Retinal pigment epithelial cell (primary cell): ENCODE measurements at regions not wholly inside any gene's neighbourhood (a gene's known extent, or its start where the extent isn't known, plus 50 kb on each side); places are given as distances from the start of the nearest gene placed in this dataset.
"Not testable (repeated sequence)": the region's sequence is repeated elsewhere in the genome, so short reads cannot be mapped to it uniquely, and the experiment has no call there.

Source experiments
- DNase-seq: peaks from one replicate; pipeline ENCODE4 v3.0.0-alpha.2; 2010; ENCODE audit warnings: low read depth
- H3K4me3 ChIP-seq: 2 replicates; pipeline ENCODE4 v1.5.1; 2011; ENCODE audit warnings: mild to moderate bottlenecking, low read length, control low read depth, moderate library complexity
- TF ChIP-seq, protein P1 (sequence below): conservative IDR thresholded peaks from 2 replicates; pipeline ENCODE4 v1.5.1; 2011; ENCODE audit warnings: low read depth, low read length, control low read depth, inconsistent platforms

DNA sequence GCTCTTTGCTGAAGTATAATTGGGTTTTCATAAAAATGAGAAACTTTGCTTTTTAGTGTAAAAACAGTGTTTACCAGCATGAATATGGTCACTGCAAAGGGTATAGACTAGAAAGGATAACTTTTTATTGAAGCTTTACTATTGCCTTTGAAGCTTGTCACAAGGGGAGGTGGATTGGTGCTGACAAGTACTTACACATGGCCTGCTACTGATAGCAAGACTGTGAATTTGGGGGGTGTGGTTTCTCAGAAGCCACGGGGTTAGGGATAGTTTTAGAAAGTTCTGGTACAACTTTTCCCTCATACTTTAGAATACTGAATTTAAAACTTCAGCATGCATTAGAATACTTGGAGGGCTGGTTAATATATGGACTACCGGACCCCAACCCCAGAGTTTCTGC lies 294.1 kb downstream of the SOCS6 start:
- TF ChIP-seq, protein P1, sequence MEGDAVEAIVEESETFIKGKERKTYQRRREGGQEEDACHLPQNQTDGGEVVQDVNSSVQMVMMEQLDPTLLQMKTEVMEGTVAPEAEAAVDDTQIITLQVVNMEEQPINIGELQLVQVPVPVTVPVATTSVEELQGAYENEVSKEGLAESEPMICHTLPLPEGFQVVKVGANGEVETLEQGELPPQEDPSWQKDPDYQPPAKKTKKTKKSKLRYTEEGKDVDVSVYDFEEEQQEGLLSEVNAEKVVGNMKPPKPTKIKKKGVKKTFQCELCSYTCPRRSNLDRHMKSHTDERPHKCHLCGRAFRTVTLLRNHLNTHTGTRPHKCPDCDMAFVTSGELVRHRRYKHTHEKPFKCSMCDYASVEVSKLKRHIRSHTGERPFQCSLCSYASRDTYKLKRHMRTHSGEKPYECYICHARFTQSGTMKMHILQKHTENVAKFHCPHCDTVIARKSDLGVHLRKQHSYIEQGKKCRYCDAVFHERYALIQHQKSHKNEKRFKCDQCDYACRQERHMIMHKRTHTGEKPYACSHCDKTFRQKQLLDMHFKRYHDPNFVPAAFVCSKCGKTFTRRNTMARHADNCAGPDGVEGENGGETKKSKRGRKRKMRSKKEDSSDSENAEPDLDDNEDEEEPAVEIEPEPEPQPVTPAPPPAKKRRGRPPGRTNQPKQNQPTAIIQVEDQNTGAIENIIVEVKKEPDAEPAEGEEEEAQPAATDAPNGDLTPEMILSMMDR: no peak
- no peak overlapping the region for H3K4me3 ChIP-seq
- no peak for DNase-seq

DNA sequence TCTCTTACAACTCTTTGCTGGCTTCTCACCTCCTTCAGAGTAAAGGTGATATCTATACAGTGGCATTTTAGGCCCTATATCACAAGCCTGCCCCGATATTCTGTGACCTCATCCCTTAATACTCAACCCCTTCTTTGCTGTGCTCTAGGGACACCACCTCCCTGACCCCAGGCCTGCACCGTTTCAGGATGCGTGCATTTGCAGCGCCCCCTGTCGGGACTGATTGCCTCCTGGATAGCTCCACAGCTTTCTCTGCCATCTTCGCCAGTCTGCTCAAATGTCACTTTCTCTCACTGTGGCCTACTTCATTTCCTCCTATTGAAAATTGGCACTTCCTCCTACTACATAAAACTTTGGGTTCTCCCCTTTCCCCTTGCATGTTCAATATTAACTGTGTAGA lies 289.6 kb downstream of the SOCS6 start:
- H3K4me3 ChIP-seq: no peak overlapping the region
- TF ChIP-seq, protein P1: peak; percentile 25
- DNase-seq: no peak

- DNase-seq: no peak
- TF ChIP-seq, protein P1: no peak
- no peak overlapping the region for H3K4me3 ChIP-seq
Observed at GRCh38 chr18:70577023-70577420, 288.2 kb downstream of the SOCS6 start.

DNA sequence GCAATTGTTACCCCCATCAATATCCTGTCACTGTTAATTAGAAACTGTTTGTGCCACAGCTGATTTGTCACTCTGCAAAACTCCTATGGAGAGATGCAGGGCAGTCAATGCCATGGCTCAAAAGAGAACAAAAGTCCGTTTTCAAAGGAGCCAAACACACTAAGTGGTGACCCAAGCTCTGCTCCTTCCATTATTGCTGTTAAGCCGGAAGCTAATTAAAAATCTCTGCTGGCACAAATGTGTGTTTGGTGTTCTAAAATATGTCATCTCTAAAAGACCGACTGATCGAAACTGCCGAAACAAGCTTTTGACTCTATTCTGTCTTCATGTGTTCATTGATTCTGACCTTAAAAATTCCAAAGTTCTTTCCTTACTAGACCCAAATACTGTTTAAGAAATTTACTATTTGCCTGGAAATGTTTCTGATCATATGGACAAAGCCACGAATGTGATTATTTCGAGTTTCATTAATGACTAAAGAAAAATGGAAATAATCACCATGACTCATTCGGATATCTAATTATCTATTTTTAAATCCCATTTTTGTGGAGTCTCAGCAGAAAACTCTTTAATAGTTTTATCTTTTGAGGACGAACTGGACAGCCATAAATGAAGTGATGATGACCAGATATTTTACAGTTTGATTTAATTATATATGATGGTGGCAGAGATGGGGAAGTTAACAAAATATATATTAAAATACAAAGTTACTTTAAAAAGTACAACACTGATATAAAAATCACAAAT lies 287.6 kb downstream of the SOCS6 start:
- no peak for DNase-seq
- no peak overlapping the region for H3K4me3 ChIP-seq
- TF ChIP-seq, protein P1: no peak

GRCh38 chr18:70574951-70575350 lies 286.1 kb downstream of the SOCS6 start:
- H3K4me3 ChIP-seq: not testable (repeated sequence)

DNA sequence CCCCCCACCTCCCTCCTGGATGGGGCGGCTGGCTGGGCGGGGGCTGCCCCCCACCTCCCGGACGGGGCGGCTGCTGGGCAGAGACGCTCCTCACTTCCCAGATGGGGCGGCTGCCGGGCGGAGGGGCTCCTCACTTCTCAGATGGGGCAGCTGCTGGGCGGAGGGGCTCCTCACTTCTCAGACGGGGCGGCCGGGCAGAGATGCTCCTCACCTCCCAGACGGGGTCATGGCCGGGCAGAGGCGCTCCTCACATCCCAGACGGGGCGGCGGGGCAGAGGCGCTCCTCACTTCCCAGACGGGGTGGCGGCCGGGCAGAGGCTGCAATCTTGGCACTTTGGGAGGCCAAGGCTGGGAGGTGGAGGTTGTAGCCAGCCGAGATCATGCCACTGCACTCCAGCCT lies 280.8 kb downstream of the SOCS6 start:
- not testable (repeated sequence) for DNase-seq, H3K4me3 ChIP-seq

More at GRCh38 chr18:70574951-70575350, 286.1 kb downstream of the SOCS6 start:
- not testable (repeated sequence) for DNase-seq

- DNase-seq: no peak
- TF ChIP-seq, protein P1: no peak
Observed at GRCh38 chr18:70559446-70559845, 270.6 kb downstream of the SOCS6 start.

GRCh38 chr18:70558371-70558770 lies 269.5 kb downstream of the SOCS6 start:
- no peak overlapping the region for H3K4me3 ChIP-seq
- TF ChIP-seq, protein P1: no peak
- no peak for DNase-seq

More at GRCh38 chr18:70559446-70559845, 270.6 kb downstream of the SOCS6 start:
- no peak overlapping the region for H3K4me3 ChIP-seq
